K562 (cell line): ENCODE measurements at regions not wholly inside any gene's neighbourhood (a gene's known extent, or its start where the extent isn't known, plus 50 kb on each side); places are given as distances from the start of the nearest gene placed in this dataset.

Source experiments
- ATAC-seq: fragments of 200-7000 bp; cut with Tn5 transposase; 3 replicates; pipeline ENCODE4 v1.9.1; 2020; ENCODE audit warnings: moderate library complexity
- BruUV-seq: library from RNA; stranded (reverse); fragments of 400-500 nt; replicated peaks from 2 replicates; lab custom pipeline; 2021; lab: Mats Ljungman, UMichigan
- CTCF ChIA-PET: fragments of 300-600 bp; formaldehyde crosslinking; extraction: SDS; loops from one replicate; lab custom pipeline; 2021; ENCODE audit warnings: low intra/inter-chr PET ratio; lab: Yijun Ruan, JAX
- POLR2A ChIA-PET: fragments of 300-600, 350-650 bp; sonication (Branson Sonifier 250); formaldehyde crosslinking; extraction: SDS; loops from one replicate; lab custom pipeline; 2021; ENCODE audit warnings: antibody characterized with exemption, inconsistent platforms; lab: Yijun Ruan, JAX
- DNase-seq, 4 experiments: peaks; one replicate each; pipeline versions ENCODE4 v3.0.0 to v3.0.0-alpha.2; 2011 to 2018; ENCODE audit warnings: low spot score in 3 of 4, mixed read lengths in 3 of 4; ENCODE audit errors: extremely low read depth in 1 of 4
- FAIRE-seq: peaks from 2 replicates; lab custom pipeline; 2011; peaks lifted over from hg19 to GRCh38; lab: Jason Lieb, UNC
- H2AFZ ChIP-seq: 2 replicates; pipeline ENCODE4 v1.6.0; 2011; ENCODE audit warnings: low read depth, low read length, control low read depth, inconsistent platforms
- H3K27ac ChIP-seq: fragments of 200-600 bp; 3 replicates; pipeline ENCODE4 v1.8.0; 2011; ENCODE audit warnings: low read depth, mild to moderate bottlenecking, control low read depth, inconsistent platforms, low read length, moderate library complexity, mixed read lengths; ENCODE audit errors: extremely low read depth
- H3K27me3 ChIP-seq, 2 experiments: fragments of 300-600 bp in 1 of 2; 2 replicates in 1 of 2; 3 replicates in 1 of 2; pipeline versions ENCODE4 v1.6.0 to v1.8.0; 2011; ENCODE audit warnings: inconsistent platforms in 2 of 2, low read length in 2 of 2, mild to moderate bottlenecking in 1 of 2, mixed read lengths in 1 of 2, moderate library complexity in 1 of 2; ENCODE audit not compliant: control insufficient read depth in 2 of 2, insufficient read depth in 2 of 2
- H3K36me3 ChIP-seq: fragments of 300-600 bp; 3 replicates; pipeline ENCODE4 v1.8.0; 2011; ENCODE audit warnings: mild to moderate bottlenecking, low read length, inconsistent platforms; ENCODE audit not compliant: control insufficient read depth, insufficient read depth
- H3K4me1 ChIP-seq, 2 experiments: fragments of 200-600 bp in 1 of 2; replicated peaks in 1 of 2; 2 replicates in 1 of 2; 3 replicates in 1 of 2; pipeline versions ENCODE4 v1.5.1 to v1.8.0; 2011; ENCODE audit warnings: inconsistent platforms in 2 of 2, low read length in 2 of 2, mild to moderate bottlenecking in 1 of 2, mixed read lengths in 1 of 2, moderate library complexity in 1 of 2; ENCODE audit not compliant: control insufficient read depth in 2 of 2, insufficient read depth in 2 of 2
- H3K4me2 ChIP-seq: 2 replicates; pipeline ENCODE4 v1.6.1; 2011; ENCODE audit warnings: low read length, control low read depth, inconsistent platforms, mixed read lengths; ENCODE audit not compliant: insufficient read depth
- H3K4me3 ChIP-seq: fragments of 200-600 bp; sonication (generic), shearing (Covaris generic); 2 replicates; pipeline ENCODE4 v1.5.1; 2016; ENCODE audit warnings: control low read depth, inconsistent platforms
- H3K79me2 ChIP-seq: fragments of 200-600 bp; 3 replicates; pipeline ENCODE4 v1.8.0; 2011; ENCODE audit warnings: low read length, inconsistent platforms; ENCODE audit not compliant: control insufficient read depth, insufficient read depth
- H3K9ac ChIP-seq, 2 experiments: 2 replicates each; pipeline versions ENCODE4 v1.6.0 to v1.6.1; 2011; ENCODE audit warnings: low read depth in 2 of 2, low read length in 2 of 2, control low read depth in 1 of 2, inconsistent platforms in 1 of 2, mild to moderate bottlenecking in 1 of 2, mixed read lengths in 1 of 2; ENCODE audit not compliant: insufficient read depth in 1 of 2
- H3K9me1 ChIP-seq: one replicate; pipeline ENCODE4 v1.6.0; 2011; ENCODE audit warnings: inconsistent platforms, mild to moderate bottlenecking, low read length, moderate library complexity; ENCODE audit not compliant: control insufficient read depth, insufficient read depth
- H3K9me3 ChIP-seq: replicated peaks from 2 replicates; pipeline ENCODE4 v1.5.1; 2011; ENCODE audit warnings: low read depth, low read length, inconsistent platforms; ENCODE audit not compliant: control insufficient read depth, insufficient read depth
- H4K20me1 ChIP-seq: replicated peaks from 2 replicates; pipeline ENCODE4 v1.6.1; 2011; ENCODE audit warnings: low read length, inconsistent platforms, mixed read lengths; ENCODE audit not compliant: control insufficient read depth, insufficient read depth
- ARID3A ChIP-seq: IDR thresholded peaks from 2 replicates; pipeline ENCODE4 v1.6.1; 2012; ENCODE audit warnings: low read depth, low read length, improper control_type of control experiment, borderline replicate concordance
- BACH1 ChIP-seq: fragments of 200-800 bp; sonication (Bioruptor generic); IDR thresholded peaks from 2 replicates; pipeline ENCODE4 v1.6.1; 2016; ENCODE audit warnings: missing genetic modification characterization, missing compliant biosample characterization
- CCAR2 ChIP-seq: fragments of 200-400 bp; formaldehyde crosslinking; IDR thresholded peaks from 2 replicates; pipeline ENCODE4 v1.6.1; 2017; ENCODE audit warnings: mild to moderate bottlenecking, low read depth, low read length
- TSHZ1 ChIP-seq: fragments of 250-450 bp; sonication (Bioruptor Pico); IDR thresholded peaks from 2 replicates; pipeline ENCODE4 v1.4.0; 2020; ENCODE audit warnings: mild to moderate bottlenecking, moderate library complexity
- ZNF324 ChIP-seq: fragments of 250-450 bp; sonication (Bioruptor Pico); IDR thresholded peaks from 2 replicates; pipeline ENCODE4 v1.4.0; 2020; ENCODE audit warnings: mild to moderate bottlenecking
- ZNF668 ChIP-seq: fragments of 250-450 bp; sonication (Bioruptor Pico); IDR thresholded peaks from 2 replicates; pipeline ENCODE4 v1.8.0; 2022; ENCODE audit warnings: mild to moderate bottlenecking, inconsistent platforms
- ZNF766 ChIP-seq: fragments of 200-800 bp; sonication (Bioruptor generic); conservative IDR thresholded peaks from 2 replicates; pipeline ENCODE4 v1.6.1; 2016; ENCODE audit warnings: missing genetic modification characterization, missing compliant biosample characterization
- ZSCAN29 ChIP-seq: fragments of 450-650 bp; IDR thresholded peaks from 2 replicates; pipeline ENCODE4 v1.6.1; 2017
- WGBS: fragments of 100-300 bp; shearing (Covaris generic); methylation state at CpG from one replicate; pipeline ENCODE4 v1.1.6; 2016; ENCODE audit warnings: low coverage, mixed read lengths; ENCODE audit not compliant: insufficient coverage; ENCODE audit errors: missing lambda C conversion rate; 5-methylcytosine and 5-hydroxymethylcytosine counted together
- in situ Hi-C: fragments of 300-500 bp; cut with MboI; formaldehyde crosslinking; loops from 4 replicates; pipeline ENCODE4 v1.15.0; 2018; ENCODE audit warnings: inconsistent platforms, mixed read lengths
- intact Hi-C: fragments of 100-400 bp; cut with micrococcal nuclease; formaldehyde crosslinking; loops from 2 replicates; pipeline ENCODE4 v1.14.2; 2022
- TF ChIP-seq, protein P1 (sequence below), 2 experiments: fragments of 450-650 bp; IDR thresholded peaks; 2 replicates each; pipeline ENCODE4 v1.6.1; 2018; ENCODE audit warnings: mild to moderate bottlenecking in 2 of 2, low read depth in 1 of 2; ENCODE audit not compliant: partially characterized antibody in 2 of 2

GRCh38 chr10:131424836-131425491, 113.4 kb upstream of the TCERG1L start (continued):
- no peak for TF ChIP-seq TSHZ1 (CRISPR knock-in tag)
- TF ChIP-seq ZNF766: no peak

DNA sequence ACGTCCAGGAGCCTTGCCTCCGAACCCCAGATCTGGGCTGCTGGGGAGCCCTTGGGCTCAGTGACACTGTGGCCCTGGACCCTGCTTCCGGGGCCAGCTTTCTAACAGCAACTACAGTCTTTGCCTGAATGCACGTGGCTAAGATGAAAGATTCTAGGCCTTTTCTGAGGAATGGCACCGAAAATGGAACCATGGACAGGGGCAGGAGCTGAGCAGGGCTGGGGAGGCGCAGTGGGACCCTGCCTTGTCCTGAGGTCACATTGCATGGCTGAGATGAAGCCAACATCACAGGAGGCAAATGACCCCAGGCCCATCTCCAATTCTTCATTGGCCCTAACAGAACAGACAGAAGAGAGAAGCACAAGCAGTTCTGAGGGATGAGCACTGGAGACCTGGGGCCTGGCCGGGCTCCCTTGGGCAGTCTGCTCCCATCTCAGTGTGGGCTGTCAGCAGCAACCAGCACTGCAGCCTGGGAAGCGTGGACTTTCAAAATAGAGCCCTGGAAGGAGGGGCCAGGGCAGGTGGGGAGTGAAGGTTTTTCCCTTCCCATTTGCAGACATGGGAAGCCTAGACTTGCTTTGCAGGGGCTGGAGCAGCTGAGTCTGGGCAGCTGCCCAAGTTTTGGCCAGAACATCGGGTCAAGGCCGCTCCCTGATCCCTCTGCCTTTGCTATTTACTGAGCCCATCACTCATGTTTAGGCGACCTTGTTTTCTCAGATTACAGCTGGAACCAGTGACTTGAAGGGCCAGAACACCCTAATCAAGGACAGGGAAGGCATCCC, 114.4 kb upstream of the TCERG1L start:
- intact Hi-C loops (no loop called here), in situ Hi-C loops (no loop called here)
- CTCF ChIA-PET: no interaction called here
- Histone ChIP-seq H4K20me1 (no peaks in the 10 kb centered on the region; the same call in 1 of the 2 replicates), H3K4me3 (no peak overlapping the region), H3K79me2 (no peaks in the 10 kb centered on the region), H3K9me1 (no peaks in the 10 kb centered on the region), H3K4me2 (no peak overlapping the region), H3K9ac (no peak overlapping the region), H3K4me1 (no peaks in the 10 kb centered on the region), H3K27me3 (peaks cover 0 to 31% of the 10 kb centered on the region in 2 experiments; a peak in 3 of 5 replicates), H2AFZ (no peak overlapping the region), H3K9me3 (no peaks in the 10 kb centered on the region), H3K36me3 (no peaks in the 10 kb centered on the region), H3K27ac (no peak overlapping the region)
- no TSS peak for BruUV-seq
- no peak for FAIRE-seq
- WGBS: 2% methylated on average over 8 of the region's 11 CpGs
- no peak for DNase-seq
- POLR2A ChIA-PET: interaction anchor here (0.7 kb wide), 1 partner anchor 16 kb away, joined by 3 read pairs; no protein-coding TSS in a partner anchor
- ATAC-seq: no peak
- no peak for TF ChIP-seq ZNF324 (CRISPR knock-in tag)
- TF ChIP-seq BACH1 (tag): no peak
- no peak for TF ChIP-seq ARID3A
- no peak for TF ChIP-seq ZSCAN29
- TF ChIP-seq, protein P1, sequence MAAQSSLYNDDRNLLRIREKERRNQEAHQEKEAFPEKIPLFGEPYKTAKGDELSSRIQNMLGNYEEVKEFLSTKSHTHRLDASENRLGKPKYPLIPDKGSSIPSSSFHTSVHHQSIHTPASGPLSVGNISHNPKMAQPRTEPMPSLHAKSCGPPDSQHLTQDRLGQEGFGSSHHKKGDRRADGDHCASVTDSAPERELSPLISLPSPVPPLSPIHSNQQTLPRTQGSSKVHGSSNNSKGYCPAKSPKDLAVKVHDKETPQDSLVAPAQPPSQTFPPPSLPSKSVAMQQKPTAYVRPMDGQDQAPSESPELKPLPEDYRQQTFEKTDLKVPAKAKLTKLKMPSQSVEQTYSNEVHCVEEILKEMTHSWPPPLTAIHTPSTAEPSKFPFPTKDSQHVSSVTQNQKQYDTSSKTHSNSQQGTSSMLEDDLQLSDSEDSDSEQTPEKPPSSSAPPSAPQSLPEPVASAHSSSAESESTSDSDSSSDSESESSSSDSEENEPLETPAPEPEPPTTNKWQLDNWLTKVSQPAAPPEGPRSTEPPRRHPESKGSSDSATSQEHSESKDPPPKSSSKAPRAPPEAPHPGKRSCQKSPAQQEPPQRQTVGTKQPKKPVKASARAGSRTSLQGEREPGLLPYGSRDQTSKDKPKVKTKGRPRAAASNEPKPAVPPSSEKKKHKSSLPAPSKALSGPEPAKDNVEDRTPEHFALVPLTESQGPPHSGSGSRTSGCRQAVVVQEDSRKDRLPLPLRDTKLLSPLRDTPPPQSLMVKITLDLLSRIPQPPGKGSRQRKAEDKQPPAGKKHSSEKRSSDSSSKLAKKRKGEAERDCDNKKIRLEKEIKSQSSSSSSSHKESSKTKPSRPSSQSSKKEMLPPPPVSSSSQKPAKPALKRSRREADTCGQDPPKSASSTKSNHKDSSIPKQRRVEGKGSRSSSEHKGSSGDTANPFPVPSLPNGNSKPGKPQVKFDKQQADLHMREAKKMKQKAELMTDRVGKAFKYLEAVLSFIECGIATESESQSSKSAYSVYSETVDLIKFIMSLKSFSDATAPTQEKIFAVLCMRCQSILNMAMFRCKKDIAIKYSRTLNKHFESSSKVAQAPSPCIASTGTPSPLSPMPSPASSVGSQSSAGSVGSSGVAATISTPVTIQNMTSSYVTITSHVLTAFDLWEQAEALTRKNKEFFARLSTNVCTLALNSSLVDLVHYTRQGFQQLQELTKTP (IDR thresholded peaks at IDR 0.05; ENCODE audit: low read depth in 1 of 2, partially characterized antibody in 2 of 2): no peak
- no peak for TF ChIP-seq ZNF668 (CRISPR knock-in tag)
- TF ChIP-seq CCAR2: no peak
